Fibroblast of villous mesenchyme (primary cell): ENCODE measurements at regions not wholly inside any gene's neighbourhood (a gene's known extent, or its start where the extent isn't known, plus 50 kb on each side); places are given as distances from the start of the nearest gene placed in this dataset.

Source experiments
- DNase-seq: peaks from one replicate; pipeline ENCODE4 v3.0.0-alpha.2; 2010; ENCODE audit warnings: low read depth
- H3K4me3 ChIP-seq: 2 replicates; pipeline ENCODE4 v1.5.1; 2011; ENCODE audit warnings: low read depth, mild to moderate bottlenecking, low read length
- CTCF ChIP-seq: IDR thresholded peaks from 2 replicates; pipeline ENCODE4 v1.5.1; 2012; ENCODE audit warnings: low read depth, mild to moderate bottlenecking, low read length; ENCODE audit not compliant: insufficient read depth

DNA sequence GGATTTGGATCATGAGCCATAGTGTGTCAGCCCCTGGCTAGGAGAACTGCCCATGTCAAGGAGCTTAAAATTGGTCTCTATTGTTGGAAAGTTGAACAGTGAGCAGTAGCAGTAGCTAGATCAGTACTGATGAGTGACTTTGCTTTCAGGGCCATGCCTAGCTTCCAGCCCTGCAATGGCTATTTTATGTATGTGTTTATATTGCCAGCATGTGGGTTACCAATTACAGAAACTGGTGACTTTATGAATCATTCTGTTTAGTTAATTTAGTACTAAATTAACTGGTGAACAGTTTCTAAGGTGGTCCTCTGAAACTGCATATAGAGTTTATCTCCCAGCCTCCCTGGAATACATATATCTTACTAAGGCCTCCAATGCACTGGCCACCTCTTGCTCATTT is 908.1 kb upstream of the ALCAM start:
- no peak overlapping the region for H3K4me3 ChIP-seq
- DNase-seq = no peak
- no peak for TF ChIP-seq CTCF

DNA sequence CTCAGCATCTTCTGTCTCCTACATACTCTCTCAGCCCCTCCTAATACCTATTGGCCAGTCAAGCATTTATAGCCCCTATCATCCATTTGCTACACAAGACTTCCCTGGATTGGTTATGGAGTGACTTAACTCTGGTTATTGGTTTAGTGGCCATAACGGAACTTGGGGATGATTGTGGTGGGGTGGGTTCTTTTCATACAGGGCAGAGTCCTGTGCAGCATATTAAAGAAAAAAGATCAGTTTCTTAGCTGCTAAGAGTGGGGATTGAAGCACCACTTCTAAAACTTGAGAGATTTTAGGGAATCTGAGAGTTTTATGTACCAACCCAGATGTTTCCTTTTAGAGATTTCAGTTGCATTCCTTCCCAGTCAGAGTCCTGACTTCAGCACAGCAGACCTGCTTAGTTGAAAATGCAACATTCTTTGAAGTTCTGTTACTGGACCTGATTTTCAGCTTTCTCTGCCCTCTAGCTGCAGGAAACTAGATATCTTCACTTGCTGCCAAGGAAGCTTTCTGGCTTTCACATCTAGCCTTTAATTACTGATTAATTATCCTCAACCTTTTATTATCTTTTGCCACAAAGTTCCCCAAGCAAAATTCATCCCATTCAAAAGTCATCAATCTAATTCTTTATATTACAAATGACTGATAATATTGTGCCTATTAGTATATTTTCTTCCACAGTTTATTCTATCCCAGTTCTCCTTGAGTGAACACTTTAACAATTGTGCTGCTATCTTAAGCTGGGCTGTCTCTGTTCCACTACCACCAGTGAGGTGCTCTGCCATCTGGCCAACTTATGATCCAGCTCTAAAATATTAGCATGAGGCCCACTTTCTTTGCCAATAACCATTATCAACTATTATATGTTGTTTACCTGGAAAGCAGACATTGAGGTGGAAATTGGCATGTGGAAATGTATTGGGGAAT is 906.0 kb upstream of the ALCAM start:
- peak; percentile 30 for DNase-seq
- peak; percentile 19 for TF ChIP-seq CTCF
- H3K4me3 ChIP-seq = no peak overlapping the region

GRCh38 chr3:104461431-104461830 is 905.3 kb upstream of the ALCAM start:
- no peak overlapping the region for H3K4me3 ChIP-seq
- no peak for TF ChIP-seq CTCF
- no peak for DNase-seq

DNA sequence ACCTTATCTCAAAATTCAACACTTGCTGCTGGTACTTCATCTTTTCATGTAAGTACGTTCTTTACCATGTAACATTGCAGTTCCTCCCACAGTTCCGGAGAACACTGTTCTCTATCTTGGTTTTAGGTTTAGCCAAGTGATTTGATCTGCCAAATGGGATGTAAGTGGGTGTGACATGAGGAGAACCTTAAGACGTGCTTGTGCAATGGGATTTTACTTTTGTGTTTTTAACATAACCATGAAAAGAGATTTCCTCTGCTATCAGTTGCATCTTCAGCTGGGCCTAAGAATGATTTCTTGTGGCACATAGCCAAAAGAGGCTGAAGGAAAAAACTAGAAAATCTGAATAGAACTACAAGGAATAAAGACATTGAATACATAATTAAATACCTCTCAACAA is 894.5 kb upstream of the ALCAM start:
- TF ChIP-seq CTCF = no peak

GRCh38 chr3:104474011-104474410 is 892.7 kb upstream of the ALCAM start:
- no peak overlapping the region for H3K4me3 ChIP-seq
- TF ChIP-seq CTCF = no peak
- DNase-seq = no peak

More for the DNA sequence above, 894.5 kb upstream of the ALCAM start:
- H3K4me3 ChIP-seq = no peak overlapping the region
- no peak for DNase-seq

DNA sequence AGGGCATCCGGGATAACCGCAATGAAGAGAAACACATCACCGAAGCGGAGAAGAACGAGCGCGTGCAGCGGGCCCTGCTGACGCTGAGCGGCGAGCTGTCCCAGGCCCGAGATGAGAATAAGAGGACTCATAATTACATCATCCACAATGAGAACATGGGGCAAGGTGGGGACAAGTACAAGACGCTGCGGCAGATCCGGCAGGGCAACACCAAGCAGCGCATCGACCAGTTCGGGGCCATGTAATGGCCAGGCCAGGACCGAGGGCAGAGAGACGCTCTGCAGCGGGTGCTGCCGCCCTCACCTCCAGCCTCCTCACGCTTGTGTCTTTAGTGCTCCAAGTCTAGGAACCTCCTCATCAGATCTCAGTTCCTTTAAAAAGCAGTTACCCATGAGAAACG is 863.7 kb upstream of the ALCAM start:
- no peak overlapping the region for H3K4me3 ChIP-seq
- no peak for TF ChIP-seq CTCF
- DNase-seq = no peak
